ENCODE measurements at regions not wholly inside any gene's neighbourhood (a gene's known extent, or its start where the extent isn't known, plus 50 kb on each side); places are given as distances from the start of the nearest gene placed in this dataset.

DNA sequence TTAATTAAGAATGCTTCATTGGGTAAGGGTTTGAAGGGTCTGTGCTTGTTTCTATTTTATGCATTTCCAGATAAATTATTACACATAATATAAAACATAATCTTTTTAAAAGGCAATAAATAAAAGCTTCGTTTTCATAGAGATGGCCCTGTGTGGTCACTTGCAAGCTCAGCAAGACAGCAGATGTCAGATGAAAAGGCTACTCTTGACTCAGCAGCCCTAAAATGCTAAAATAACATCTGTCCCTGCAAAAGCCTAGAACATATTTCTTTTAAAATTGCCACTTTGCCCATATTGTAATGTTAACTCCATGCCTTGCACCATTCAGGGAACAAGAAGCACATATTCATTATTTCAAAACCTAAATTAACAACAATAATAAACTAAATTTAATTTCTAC is 349.4 kb downstream of the CNTN3 start:
- H2AK5ac ChIP-seq (ENCODE audit: low read length), result no peak overlapping the region
- no peak overlapping the region for H2BK120ac ChIP-seq (ENCODE audit: insufficient read depth, low read length, poor library complexity)
- no peaks in the 10 kb centered on the region for H3K36me3 ChIP-seq (ENCODE audit: control insufficient read depth in 1 of 2, insufficient read depth in 2 of 2, low read length in 2 of 2)
- H4K8ac ChIP-seq (ENCODE audit: low read depth, low read length), result no peak overlapping the region
- H3K9me3 ChIP-seq (ENCODE audit: insufficient read depth, low read depth, low read length), result no peaks in the 10 kb centered on the region
- no peaks in the 10 kb centered on the region for H3K4me1 ChIP-seq (ENCODE audit: control insufficient read depth in 1 of 2, insufficient read depth in 2 of 2, low read length in 2 of 2)
- H2BK12ac ChIP-seq (ENCODE audit: low read length), result no peak overlapping the region
- H3K79me2 ChIP-seq (ENCODE audit: control insufficient read depth, insufficient read depth, low read length, poor library complexity), result no peaks in the 10 kb centered on the region
- H3K14ac ChIP-seq (ENCODE audit: low read length), result no peak overlapping the region
- H3K79me1 ChIP-seq (ENCODE audit: low read length), result no peaks in the 10 kb centered on the region
- H3K9ac ChIP-seq (ENCODE audit: low read length), result no peak overlapping the region
- no peak overlapping the region for H4K12ac ChIP-seq (ENCODE audit: low read depth, low read length)
- H3K27me3 ChIP-seq (ENCODE audit: insufficient read depth, low read length), result no peaks in the 10 kb centered on the region
- H3K4me2 ChIP-seq (ENCODE audit: low read length), result no peak overlapping the region
- no peak overlapping the region for H2BK5ac ChIP-seq (ENCODE audit: low read depth, low read length, poor library complexity)
- DNase-seq, result no peak
- no peak overlapping the region for H3K18ac ChIP-seq (ENCODE audit: low read length)
- no peak overlapping the region for H3K4me3 ChIP-seq (ENCODE audit: low read depth, low read length)
- H2AFZ ChIP-seq (ENCODE audit: insufficient read depth, low read length, poor library complexity), result no peak overlapping the region
- H3K4ac ChIP-seq (ENCODE audit: low read depth, low read length), result no peak overlapping the region
- no CpG with 5 or more reads among the region's 1 CpG for WGBS (ENCODE audit: extremely low coverage, insufficient coverage, insufficient read length)
- H3K27ac ChIP-seq (ENCODE audit: low read depth, low read length), result no peak overlapping the region
- H4K91ac ChIP-seq (ENCODE audit: low read depth, low read length), result no peak overlapping the region
- H3K23ac ChIP-seq (ENCODE audit: low read length), result no peak overlapping the region

DNA sequence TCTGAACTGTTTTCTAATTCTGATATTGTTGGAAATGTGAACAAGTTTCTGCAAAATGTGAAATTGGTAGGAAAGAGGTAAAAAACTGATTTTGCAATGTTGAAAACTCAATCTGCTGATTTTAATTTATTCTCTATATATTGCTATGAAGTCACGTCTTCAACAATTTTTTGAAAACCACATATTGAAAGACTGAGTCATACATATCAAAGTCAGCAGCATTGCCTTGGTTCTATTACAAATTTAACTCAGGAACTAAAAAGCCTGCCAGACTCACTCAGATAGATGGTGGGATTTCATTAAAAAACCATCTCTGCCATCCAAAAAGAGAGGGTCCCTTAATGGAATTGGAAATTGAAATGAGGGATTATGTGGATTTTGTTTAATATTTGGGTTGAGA is 351.4 kb downstream of the CNTN3 start:
- Histone ChIP-seq H4K8ac (ENCODE audit: low read depth, low read length) (no peak overlapping the region), H3K9ac (ENCODE audit: low read length) (no peak overlapping the region), H2BK120ac (ENCODE audit: insufficient read depth, low read length, poor library complexity) (no peak overlapping the region), H4K12ac (ENCODE audit: low read depth, low read length) (no peak overlapping the region), H3K23ac (ENCODE audit: low read length) (no peak overlapping the region), H3K4ac (ENCODE audit: low read depth, low read length) (no peak overlapping the region), H2BK12ac (ENCODE audit: low read length) (no peak overlapping the region), H2AFZ (ENCODE audit: insufficient read depth, low read length, poor library complexity) (no peak overlapping the region), H3K27ac (ENCODE audit: low read depth, low read length) (no peak overlapping the region), H3K4me1 (ENCODE audit: control insufficient read depth in 1 of 2, insufficient read depth in 2 of 2, low read length in 2 of 2) (no peaks in the 10 kb centered on the region), H3K18ac (ENCODE audit: low read length) (no peak overlapping the region), H3K4me3 (ENCODE audit: low read depth, low read length) (no peak overlapping the region), H3K14ac (ENCODE audit: low read length) (no peak overlapping the region), H3K4me2 (ENCODE audit: low read length) (no peak overlapping the region), H4K91ac (ENCODE audit: low read depth, low read length) (no peak overlapping the region), H3K79me1 (ENCODE audit: low read length) (no peaks in the 10 kb centered on the region), H3K79me2 (ENCODE audit: control insufficient read depth, insufficient read depth, low read length, poor library complexity) (no peaks in the 10 kb centered on the region), H3K27me3 (ENCODE audit: insufficient read depth, low read length) (no peaks in the 10 kb centered on the region), H3K36me3 (ENCODE audit: control insufficient read depth in 1 of 2, insufficient read depth in 2 of 2, low read length in 2 of 2) (no peaks in the 10 kb centered on the region), H2AK5ac (ENCODE audit: low read length) (no peak overlapping the region), H3K9me3 (ENCODE audit: insufficient read depth, low read depth, low read length) (no peaks in the 10 kb centered on the region), H2BK5ac (ENCODE audit: low read depth, low read length, poor library complexity) (no peak overlapping the region)
- DNase-seq, result no peak
- WGBS (ENCODE audit: extremely low coverage, insufficient coverage, insufficient read length), result no CpG with 5 or more reads among the region's 1 CpG

DNA sequence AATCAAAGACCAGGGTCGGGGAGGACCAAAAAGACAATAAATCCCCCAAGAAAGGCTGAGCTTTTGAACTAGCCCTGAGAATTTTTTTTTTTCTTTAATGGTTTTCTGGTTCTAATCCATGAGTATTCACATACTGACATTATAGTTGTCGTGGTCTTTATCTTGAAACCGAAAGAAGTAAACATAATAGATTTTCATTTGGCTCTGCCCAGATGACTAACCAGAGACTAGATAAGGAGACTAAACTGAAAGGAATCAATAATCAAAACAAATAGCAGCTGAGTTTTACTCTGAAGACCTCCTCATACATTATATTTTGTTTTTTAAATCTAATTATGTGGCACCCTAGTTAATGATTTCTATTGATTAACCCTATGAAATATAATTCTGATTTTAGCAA is 381.4 kb downstream of the CNTN3 start:
- no peak overlapping the region for H2AK5ac ChIP-seq (ENCODE audit: low read length)
- H3K79me1 ChIP-seq (ENCODE audit: low read length), result no peaks in the 10 kb centered on the region
- H2BK5ac ChIP-seq (ENCODE audit: low read depth, low read length, poor library complexity), result no peak overlapping the region
- no peaks in the 10 kb centered on the region for H3K79me2 ChIP-seq (ENCODE audit: control insufficient read depth, insufficient read depth, low read length, poor library complexity)
- H3K4me1 ChIP-seq (ENCODE audit: control insufficient read depth in 1 of 2, insufficient read depth in 2 of 2, low read length in 2 of 2), result no peaks in the 10 kb centered on the region
- no peak overlapping the region for H3K18ac ChIP-seq (ENCODE audit: low read length)
- no peaks in the 10 kb centered on the region for H3K27me3 ChIP-seq (ENCODE audit: insufficient read depth, low read length)
- no peak overlapping the region for H3K23ac ChIP-seq (ENCODE audit: low read length)
- H3K4me3 ChIP-seq (ENCODE audit: low read depth, low read length), result no peak overlapping the region
- H2BK12ac ChIP-seq (ENCODE audit: low read length), result no peak overlapping the region
- H3K4ac ChIP-seq (ENCODE audit: low read depth, low read length), result no peak overlapping the region
- no peak overlapping the region for H3K27ac ChIP-seq (ENCODE audit: low read depth, low read length)
- H2BK120ac ChIP-seq (ENCODE audit: insufficient read depth, low read length, poor library complexity), result no peak overlapping the region
- no CpG with 5 or more reads among the region's 3 CpGs for WGBS (ENCODE audit: extremely low coverage, insufficient coverage, insufficient read length)
- H4K12ac ChIP-seq (ENCODE audit: low read depth, low read length), result no peak overlapping the region
- no peaks in the 10 kb centered on the region for H3K36me3 ChIP-seq (ENCODE audit: control insufficient read depth in 1 of 2, insufficient read depth in 2 of 2, low read length in 2 of 2)
- no peak overlapping the region for H3K14ac ChIP-seq (ENCODE audit: low read length)
- no peak for DNase-seq
- H2AFZ ChIP-seq (ENCODE audit: insufficient read depth, low read length, poor library complexity), result no peak overlapping the region
- no peak overlapping the region for H4K8ac ChIP-seq (ENCODE audit: low read depth, low read length)
- no peak overlapping the region for H4K91ac ChIP-seq (ENCODE audit: low read depth, low read length)
- peaks cover 2% of the 10 kb centered on the region for H3K9me3 ChIP-seq (ENCODE audit: insufficient read depth, low read depth, low read length)
- no peak overlapping the region for H3K4me2 ChIP-seq (ENCODE audit: low read length)
- H3K9ac ChIP-seq (ENCODE audit: low read length), result no peak overlapping the region

DNA sequence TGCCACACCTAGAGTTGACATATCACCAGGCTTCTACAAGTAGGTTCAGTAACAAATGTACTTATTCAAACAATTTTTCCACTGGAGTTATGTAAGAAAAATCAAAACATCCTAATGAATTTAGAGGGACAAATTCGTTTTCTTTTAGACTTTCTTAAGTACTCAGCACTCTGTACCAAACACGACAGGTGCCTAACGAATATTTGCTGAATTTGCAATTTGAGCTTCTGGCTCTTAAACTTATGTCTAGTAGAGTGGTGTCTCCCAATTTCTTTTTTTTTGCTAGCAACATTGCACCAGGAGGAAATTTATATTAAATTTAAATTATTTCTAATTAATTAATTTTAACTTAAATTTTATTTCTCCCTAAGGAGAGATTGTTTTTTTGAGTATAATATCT is 397.0 kb downstream of the CNTN3 start:
- Histone ChIP-seq H3K14ac (ENCODE audit: low read length) (no peak overlapping the region), H3K79me2 (ENCODE audit: control insufficient read depth, insufficient read depth, low read length, poor library complexity) (no peaks in the 10 kb centered on the region), H3K79me1 (ENCODE audit: low read length) (no peaks in the 10 kb centered on the region), H3K27ac (ENCODE audit: low read depth, low read length) (no peak overlapping the region), H3K4me2 (ENCODE audit: low read length) (no peak overlapping the region), H4K91ac (ENCODE audit: low read depth, low read length) (no peak overlapping the region), H4K8ac (ENCODE audit: low read depth, low read length) (no peak overlapping the region), H2BK12ac (ENCODE audit: low read length) (no peak overlapping the region), H2AK5ac (ENCODE audit: low read length) (no peak overlapping the region), H3K4me3 (ENCODE audit: low read depth, low read length) (no peak overlapping the region), H2BK120ac (ENCODE audit: insufficient read depth, low read length, poor library complexity) (no peak overlapping the region), H3K9ac (ENCODE audit: low read length) (no peak overlapping the region), H3K4me1 (ENCODE audit: control insufficient read depth in 1 of 2, insufficient read depth in 2 of 2, low read length in 2 of 2) (no peaks in the 10 kb centered on the region), H2AFZ (ENCODE audit: insufficient read depth, low read length, poor library complexity) (no peak overlapping the region), H3K36me3 (ENCODE audit: control insufficient read depth in 1 of 2, insufficient read depth in 2 of 2, low read length in 2 of 2) (no peaks in the 10 kb centered on the region), H3K27me3 (ENCODE audit: insufficient read depth, low read length) (no peaks in the 10 kb centered on the region), H2BK5ac (ENCODE audit: low read depth, low read length, poor library complexity) (no peak overlapping the region), H3K4ac (ENCODE audit: low read depth, low read length) (no peak overlapping the region), H3K9me3 (ENCODE audit: insufficient read depth, low read depth, low read length) (no peaks in the 10 kb centered on the region), H4K12ac (ENCODE audit: low read depth, low read length) (no peak overlapping the region), H3K18ac (ENCODE audit: low read length) (no peak overlapping the region), H3K23ac (ENCODE audit: low read length) (no peak overlapping the region)
- no CpG with 5 or more reads among the region's 3 CpGs for whole genome bisulfite sequencing (ENCODE audit: extremely low coverage, insufficient coverage, insufficient read length)
- no peak for DNase-seq

Data from trophoblast cell (in vitro differentiated cells and primary cell).